Fibroblast of mammary gland (primary cell): ENCODE measurements at regions not wholly inside any gene's neighbourhood (a gene's known extent, or its start where the extent isn't known, plus 50 kb on each side); places are given as distances from the start of the nearest gene placed in this dataset.

Source experiments
- DNase-seq: peaks from one replicate; pipeline ENCODE4 v3.0.0-alpha.2; 2010; ENCODE audit warnings: low read depth
- H3K4me3 ChIP-seq: 2 replicates; pipeline ENCODE4 v1.5.1; 2011; ENCODE audit warnings: low read depth, mild to moderate bottlenecking, low read length, moderate library complexity; ENCODE audit not compliant: control insufficient read depth
- TF ChIP-seq, protein P1 (sequence below): conservative IDR thresholded peaks from 2 replicates; pipeline ENCODE4 v1.5.1; 2011; ENCODE audit warnings: low read depth, low read length, inconsistent platforms; ENCODE audit not compliant: control insufficient read depth, insufficient read depth

DNA sequence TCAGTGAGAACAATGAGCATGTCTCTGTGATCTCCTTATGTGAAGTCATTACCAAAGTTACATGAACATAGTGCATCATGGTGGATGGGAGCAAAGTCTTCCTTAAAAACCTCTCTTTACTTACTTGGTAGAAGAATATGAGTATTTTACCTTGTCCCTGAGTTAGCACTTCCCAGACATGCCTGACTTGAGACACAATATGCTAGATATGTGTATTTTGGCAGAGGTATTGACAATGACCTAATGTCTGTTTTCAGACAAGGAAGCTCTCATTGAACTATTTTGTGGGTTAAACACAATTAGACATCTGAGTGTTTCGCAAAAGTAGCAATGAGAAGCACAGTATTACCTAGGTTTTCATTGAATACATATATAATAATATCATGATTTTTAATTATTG, 99.1 kb upstream of the MC4R start:
- DNase-seq = no peak
- H3K4me3 ChIP-seq = no peak overlapping the region
- TF ChIP-seq, protein P1, sequence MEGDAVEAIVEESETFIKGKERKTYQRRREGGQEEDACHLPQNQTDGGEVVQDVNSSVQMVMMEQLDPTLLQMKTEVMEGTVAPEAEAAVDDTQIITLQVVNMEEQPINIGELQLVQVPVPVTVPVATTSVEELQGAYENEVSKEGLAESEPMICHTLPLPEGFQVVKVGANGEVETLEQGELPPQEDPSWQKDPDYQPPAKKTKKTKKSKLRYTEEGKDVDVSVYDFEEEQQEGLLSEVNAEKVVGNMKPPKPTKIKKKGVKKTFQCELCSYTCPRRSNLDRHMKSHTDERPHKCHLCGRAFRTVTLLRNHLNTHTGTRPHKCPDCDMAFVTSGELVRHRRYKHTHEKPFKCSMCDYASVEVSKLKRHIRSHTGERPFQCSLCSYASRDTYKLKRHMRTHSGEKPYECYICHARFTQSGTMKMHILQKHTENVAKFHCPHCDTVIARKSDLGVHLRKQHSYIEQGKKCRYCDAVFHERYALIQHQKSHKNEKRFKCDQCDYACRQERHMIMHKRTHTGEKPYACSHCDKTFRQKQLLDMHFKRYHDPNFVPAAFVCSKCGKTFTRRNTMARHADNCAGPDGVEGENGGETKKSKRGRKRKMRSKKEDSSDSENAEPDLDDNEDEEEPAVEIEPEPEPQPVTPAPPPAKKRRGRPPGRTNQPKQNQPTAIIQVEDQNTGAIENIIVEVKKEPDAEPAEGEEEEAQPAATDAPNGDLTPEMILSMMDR = no peak

DNA sequence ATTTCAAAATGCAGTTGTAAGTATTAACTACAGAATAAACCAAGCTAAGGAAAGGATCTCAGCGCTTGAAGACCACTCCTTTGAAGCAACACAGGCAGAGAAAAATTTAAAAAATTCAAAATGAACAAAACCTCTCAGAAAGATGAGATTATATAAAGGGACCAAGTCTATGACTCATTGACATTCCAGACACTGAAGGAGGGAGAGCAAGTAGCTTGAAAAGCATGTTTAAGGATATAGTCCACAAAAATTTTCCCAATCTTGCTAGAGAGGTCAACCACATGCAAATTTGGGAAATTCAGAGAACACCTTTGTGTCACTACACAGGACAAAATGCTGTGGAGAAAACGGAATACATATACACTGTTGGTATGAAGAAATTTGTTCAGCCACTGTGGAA, 112.6 kb upstream of the MC4R start:
- H3K4me3 ChIP-seq = no peak overlapping the region
- DNase-seq = no peak
- TF ChIP-seq, protein P1 = no peak

DNA sequence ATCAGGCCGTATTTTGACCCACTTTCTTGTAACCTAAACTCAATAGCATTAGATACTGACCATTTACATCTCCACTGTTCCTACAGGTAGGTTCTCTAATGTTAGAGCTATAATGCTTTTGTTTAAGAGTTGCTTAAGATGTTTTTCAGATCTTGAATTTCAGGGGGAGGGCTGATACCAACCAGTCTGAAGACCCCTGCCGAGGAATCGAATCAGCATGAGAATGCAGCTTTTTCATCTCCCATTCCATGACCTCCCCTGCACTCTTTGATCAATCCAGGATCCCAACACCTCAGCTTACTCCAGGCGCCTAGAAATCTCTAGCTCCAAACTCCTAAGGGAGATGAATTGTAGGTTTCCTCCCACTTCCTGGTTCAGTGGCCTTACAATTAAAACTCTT, 120.5 kb upstream of the MC4R start:
- no peak overlapping the region for H3K4me3 ChIP-seq
- TF ChIP-seq, protein P1 = no peak
- no peak for DNase-seq

DNA sequence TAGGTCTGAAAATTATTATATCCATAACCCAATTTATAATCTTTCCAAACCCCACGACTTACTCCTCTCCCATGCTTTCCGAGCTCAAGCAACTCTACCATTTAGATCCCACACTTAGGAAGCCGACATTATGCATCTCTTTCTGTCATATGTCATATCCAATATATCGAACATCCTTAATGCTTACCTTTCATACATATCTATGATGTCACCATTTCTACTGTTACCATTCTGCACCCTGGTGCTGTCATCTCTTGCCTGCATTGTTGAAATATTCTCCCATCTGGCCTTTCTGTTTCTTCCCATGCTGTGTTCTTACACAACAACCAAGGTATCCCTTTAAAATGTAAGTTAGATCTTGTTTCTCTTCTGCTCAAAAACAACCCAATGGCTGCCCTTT, 127.1 kb upstream of the MC4R start:
- H3K4me3 ChIP-seq = no peak overlapping the region
- TF ChIP-seq, protein P1 = no peak
- no peak for DNase-seq

DNA sequence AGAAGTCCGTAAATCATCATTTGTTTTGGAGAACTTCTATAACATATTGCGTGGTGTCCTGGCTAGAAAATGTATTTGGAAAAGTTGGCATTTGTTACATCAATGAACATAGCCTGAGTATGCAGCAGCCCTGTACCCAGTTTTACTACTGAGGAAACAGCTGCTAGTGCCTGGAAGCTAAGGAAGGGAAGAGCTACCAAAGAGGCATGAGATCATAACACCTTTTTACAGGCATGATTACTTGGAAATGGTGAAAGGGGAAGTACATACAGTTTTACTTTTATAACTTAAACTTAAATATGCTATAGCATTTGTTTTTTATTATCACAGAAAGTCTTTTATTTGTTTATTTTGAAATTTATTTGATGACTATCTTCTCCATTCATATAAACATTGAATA, 128.4 kb upstream of the MC4R start:
- TF ChIP-seq, protein P1 = no peak
- H3K4me3 ChIP-seq = no peak overlapping the region
- no peak for DNase-seq

DNA sequence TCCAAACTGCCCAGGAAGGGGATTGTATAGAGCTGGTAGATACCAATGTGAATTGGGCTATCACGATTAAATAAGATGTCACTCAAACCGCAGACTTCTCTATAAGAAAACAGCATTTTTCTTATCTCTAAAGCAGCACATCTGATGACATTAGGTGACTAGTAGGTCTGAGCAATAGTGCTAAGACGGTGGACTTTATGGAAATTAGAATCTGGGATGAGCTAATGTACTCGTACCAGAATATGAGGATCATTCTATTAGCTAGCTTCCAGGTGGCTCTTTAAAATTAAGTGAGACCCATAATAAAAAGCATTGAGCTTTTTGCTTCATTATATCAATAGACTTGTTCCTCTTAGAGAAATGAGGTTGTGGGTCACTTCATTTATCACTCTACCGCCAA, 130.0 kb upstream of the MC4R start:
- no peak for DNase-seq
- H3K4me3 ChIP-seq = no peak overlapping the region
- TF ChIP-seq, protein P1 = no peak

DNA sequence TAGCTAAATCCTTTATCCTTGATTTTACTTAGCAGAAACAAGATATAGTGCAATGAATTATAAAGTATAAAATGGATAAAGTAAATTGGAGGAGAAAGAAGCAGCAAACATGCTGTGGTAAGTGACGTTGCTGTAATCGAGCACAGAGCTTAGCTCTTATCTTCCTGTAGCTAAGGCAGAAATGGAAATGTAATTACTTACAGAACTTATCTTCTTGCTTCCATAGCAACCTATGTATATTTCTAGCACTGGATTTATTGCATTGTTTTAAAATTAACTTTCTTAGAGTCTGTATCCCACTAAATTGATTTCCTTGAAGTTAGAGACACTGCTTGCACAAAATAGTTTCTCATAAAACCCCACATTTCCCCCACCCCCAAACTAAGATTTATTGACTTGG, 130.6 kb upstream of the MC4R start:
- H3K4me3 ChIP-seq = no peak overlapping the region
- TF ChIP-seq, protein P1 = no peak

More for the DNA sequence above, 130.6 kb upstream of the MC4R start:
- no peak for DNase-seq
